Stimulated activated naive CD8-positive, alpha-beta T cell treated with anti-CD3 and anti-CD28 coated beads, Interleukin-15, Interleukin-2, amounts not matched to agents 100 ng/mL and 50 ng/mL, for 24 hours (primary cell): ENCODE measurements at regions not wholly inside any gene's neighbourhood (a gene's known extent, or its start where the extent isn't known, plus 50 kb on each side); places are given as distances from the start of the nearest gene placed in this dataset.
"Not testable (repeated sequence)": the region's sequence is repeated elsewhere in the genome, so short reads cannot be mapped to it uniquely, and the experiment has no call there.

Source experiments
- H3K27ac Mint-ChIP-seq: one replicate; pipeline ENCODE4 v1.8.0; 2021; ENCODE audit warnings: mild to moderate bottlenecking, mixed read lengths
- H3K27me3 Mint-ChIP-seq: one replicate; pipeline ENCODE4 v1.8.0; 2021; ENCODE audit warnings: mixed read lengths
- H3K36me3 Mint-ChIP-seq: one replicate; pipeline ENCODE4 v1.8.0; 2021; ENCODE audit warnings: low read depth, mixed read lengths
- H3K4me1 Mint-ChIP-seq: one replicate; pipeline ENCODE4 v1.8.0; 2021; ENCODE audit warnings: low read depth, mixed read lengths
- H3K4me3 Mint-ChIP-seq: one replicate; pipeline ENCODE4 v1.8.0; 2021; ENCODE audit warnings: mild to moderate bottlenecking, mixed read lengths
- H3K9me3 Mint-ChIP-seq: one replicate; pipeline ENCODE4 v1.8.0; 2021; ENCODE audit warnings: mixed read lengths

- Mint-ChIP-seq H3K27ac (no peak overlapping the region), H3K27me3 (no peaks in the 10 kb centered on the region), H3K36me3 (no peaks in the 10 kb centered on the region), H3K9me3 (peaks cover 3% of the 10 kb centered on the region), H3K4me3 (no peak overlapping the region), H3K4me1 (no peaks in the 10 kb centered on the region)
Observed at GRCh38 chr6:141877275-141877983, 255.3 kb upstream of the GJE1 start.

- Mint-ChIP-seq H3K4me3 (no peak overlapping the region), H3K9me3 (peaks cover 6% of the 10 kb centered on the region), H3K27me3 (no peaks in the 10 kb centered on the region), H3K36me3 (no peaks in the 10 kb centered on the region), H3K4me1 (no peaks in the 10 kb centered on the region), H3K27ac (no peak overlapping the region)
Observed at GRCh38 chr6:141874930-141875602, 257.7 kb upstream of the GJE1 start.

GRCh38 chr6:141869509-141869908 lies 263.2 kb upstream of the GJE1 start:
- H3K9me3 Mint-ChIP-seq, H3K27me3 Mint-ChIP-seq, H3K4me3 Mint-ChIP-seq, H3K27ac Mint-ChIP-seq, H3K36me3 Mint-ChIP-seq, H3K4me1 Mint-ChIP-seq: not testable (repeated sequence)

GRCh38 chr6:141867767-141868166 lies 265.0 kb upstream of the GJE1 start:
- Mint-ChIP-seq H3K27me3 (no peaks in the 10 kb centered on the region), H3K36me3 (no peaks in the 10 kb centered on the region), H3K27ac (no peak overlapping the region), H3K9me3 (peaks cover 6% of the 10 kb centered on the region), H3K4me3 (no peak overlapping the region), H3K4me1 (no peaks in the 10 kb centered on the region)

- Mint-ChIP-seq H3K4me3 (no peak overlapping the region), H3K9me3 (no peaks in the 10 kb centered on the region), H3K27ac (no peak overlapping the region), H3K4me1 (no peaks in the 10 kb centered on the region), H3K27me3 (no peaks in the 10 kb centered on the region), H3K36me3 (no peaks in the 10 kb centered on the region)
Observed at GRCh38 chr6:141866731-141867497, 265.8 kb upstream of the GJE1 start.

GRCh38 chr6:141851063-141851462 lies 281.7 kb upstream of the GJE1 start:
- no peak overlapping the region for H3K4me3 Mint-ChIP-seq
- no peaks in the 10 kb centered on the region for H3K27me3 Mint-ChIP-seq
- peaks cover 7% of the 10 kb centered on the region for H3K9me3 Mint-ChIP-seq
- H3K36me3 Mint-ChIP-seq, result no peaks in the 10 kb centered on the region
- no peak overlapping the region for H3K27ac Mint-ChIP-seq
- H3K4me1 Mint-ChIP-seq, result peaks cover 38% of the 10 kb centered on the region

- no peak overlapping the region for H3K4me3 Mint-ChIP-seq
- no peaks in the 10 kb centered on the region for H3K36me3 Mint-ChIP-seq
- H3K27ac Mint-ChIP-seq, result peak overlapping the region; percentile 17
- H3K4me1 Mint-ChIP-seq, result peaks cover 38% of the 10 kb centered on the region
- H3K9me3 Mint-ChIP-seq, result peaks cover 4% of the 10 kb centered on the region
- H3K27me3 Mint-ChIP-seq, result no peaks in the 10 kb centered on the region
Observed at GRCh38 chr6:141848029-141848890, 284.5 kb upstream of the GJE1 start.

- Mint-ChIP-seq H3K36me3 (no peaks in the 10 kb centered on the region), H3K4me1 (peaks cover 38% of the 10 kb centered on the region), H3K27ac (no peak overlapping the region), H3K9me3 (peaks cover 9% of the 10 kb centered on the region), H3K4me3 (no peak overlapping the region), H3K27me3 (no peaks in the 10 kb centered on the region)
Observed at GRCh38 chr6:141846639-141847038, 286.1 kb upstream of the GJE1 start.

GRCh38 chr6:141843178-141843834 lies 289.4 kb upstream of the GJE1 start:
- H3K9me3 Mint-ChIP-seq, result peaks cover 9% of the 10 kb centered on the region
- H3K27me3 Mint-ChIP-seq, result no peaks in the 10 kb centered on the region
- no peaks in the 10 kb centered on the region for H3K36me3 Mint-ChIP-seq
- H3K27ac Mint-ChIP-seq, result no peak overlapping the region
- H3K4me3 Mint-ChIP-seq, result no peak overlapping the region
- peaks cover 23% of the 10 kb centered on the region for H3K4me1 Mint-ChIP-seq

- peaks cover 4% of the 10 kb centered on the region for H3K9me3 Mint-ChIP-seq
- H3K4me1 Mint-ChIP-seq, result no peaks in the 10 kb centered on the region
- H3K4me3 Mint-ChIP-seq, result no peak overlapping the region
- no peak overlapping the region for H3K27ac Mint-ChIP-seq
- H3K36me3 Mint-ChIP-seq, result no peaks in the 10 kb centered on the region
- H3K27me3 Mint-ChIP-seq, result no peaks in the 10 kb centered on the region
Observed at GRCh38 chr6:141833001-141833655, 299.6 kb upstream of the GJE1 start.

GRCh38 chr6:141830530-141830929 lies 302.2 kb upstream of the GJE1 start:
- Mint-ChIP-seq H3K27me3 (no peaks in the 10 kb centered on the region), H3K9me3 (peaks cover 4% of the 10 kb centered on the region), H3K27ac (no peak overlapping the region), H3K4me1 (no peaks in the 10 kb centered on the region), H3K4me3 (no peak overlapping the region), H3K36me3 (no peaks in the 10 kb centered on the region)

GRCh38 chr6:141829566-141830360 lies 303.0 kb upstream of the GJE1 start:
- peaks cover 8% of the 10 kb centered on the region for H3K9me3 Mint-ChIP-seq
- no peaks in the 10 kb centered on the region for H3K36me3 Mint-ChIP-seq
- no peaks in the 10 kb centered on the region for H3K4me1 Mint-ChIP-seq
- H3K4me3 Mint-ChIP-seq, result no peak overlapping the region
- H3K27me3 Mint-ChIP-seq, result no peaks in the 10 kb centered on the region
- H3K27ac Mint-ChIP-seq, result no peak overlapping the region

GRCh38 chr6:141824350-141824749 lies 308.4 kb upstream of the GJE1 start:
- no peaks in the 10 kb centered on the region for H3K4me1 Mint-ChIP-seq
- no peak overlapping the region for H3K27ac Mint-ChIP-seq
- no peaks in the 10 kb centered on the region for H3K36me3 Mint-ChIP-seq
- no peak overlapping the region for H3K4me3 Mint-ChIP-seq
- no peaks in the 10 kb centered on the region for H3K27me3 Mint-ChIP-seq
- peaks cover 13% of the 10 kb centered on the region for H3K9me3 Mint-ChIP-seq
